Activated naive CD4-positive, alpha-beta T cell treated with anti-CD3 and anti-CD28 coated beads, Interleukin-2, amount 50 U/mL, for 16 hours (primary cell): ENCODE measurements at regions not wholly inside any gene's neighbourhood (a gene's known extent, or its start where the extent isn't known, plus 50 kb on each side); places are given as distances from the start of the nearest gene placed in this dataset.
"Not testable (repeated sequence)": the region's sequence is repeated elsewhere in the genome, so short reads cannot be mapped to it uniquely, and the experiment has no call there.

Experiments used
- DNase-seq: peaks from one replicate; pipeline ENCODE4 v3.0.0-alpha.2; 2020

DNA sequence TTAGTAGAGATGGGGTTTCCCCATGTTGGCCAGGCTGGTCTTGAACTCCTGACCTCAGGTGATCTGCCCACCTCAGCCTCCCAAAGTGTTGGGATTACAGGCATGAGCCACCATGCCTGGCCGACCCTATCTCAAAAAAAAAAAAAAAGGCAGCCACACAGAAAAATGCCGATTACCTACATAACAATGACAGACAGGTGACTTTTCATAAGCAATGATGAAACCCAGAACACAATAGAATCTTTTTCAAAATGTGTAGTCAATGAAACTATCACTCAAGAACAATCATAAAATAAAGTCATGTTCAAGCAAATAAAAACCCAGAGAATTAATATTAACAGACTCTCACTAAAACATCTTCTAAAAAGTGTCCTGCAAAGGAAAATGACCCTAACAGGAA lies 135.6 kb upstream of the MVB12B start:
- DNase-seq, result not testable (repeated sequence)

GRCh38 chr9:126198854-126199253 lies 127.8 kb upstream of the MVB12B start:
- DNase-seq, result no peak

- no peak for DNase-seq
These were observed 123.3 kb upstream of the MVB12B start for GRCh38 chr9:126203313-126203712.

DNA sequence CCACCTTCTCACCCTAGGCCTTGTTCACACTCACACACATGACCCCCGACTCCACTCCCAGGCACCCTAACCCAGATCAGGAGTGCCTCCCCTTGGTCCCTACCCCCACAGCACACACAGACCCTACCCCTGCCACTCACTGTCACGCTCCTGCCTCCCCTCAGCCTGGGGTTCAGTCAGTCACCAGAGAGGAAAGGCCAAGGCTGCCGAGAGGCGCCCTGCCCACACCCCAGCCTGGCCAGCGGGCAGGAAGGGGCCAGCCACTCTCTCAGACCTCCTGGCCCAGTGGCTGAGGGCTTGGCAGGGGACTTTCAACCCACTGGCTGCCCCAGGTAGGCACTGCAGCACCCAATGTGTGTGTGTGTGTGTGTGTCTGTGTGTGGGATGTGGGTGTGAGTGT lies 122.4 kb upstream of the MVB12B start:
- DNase-seq, result no peak

DNA sequence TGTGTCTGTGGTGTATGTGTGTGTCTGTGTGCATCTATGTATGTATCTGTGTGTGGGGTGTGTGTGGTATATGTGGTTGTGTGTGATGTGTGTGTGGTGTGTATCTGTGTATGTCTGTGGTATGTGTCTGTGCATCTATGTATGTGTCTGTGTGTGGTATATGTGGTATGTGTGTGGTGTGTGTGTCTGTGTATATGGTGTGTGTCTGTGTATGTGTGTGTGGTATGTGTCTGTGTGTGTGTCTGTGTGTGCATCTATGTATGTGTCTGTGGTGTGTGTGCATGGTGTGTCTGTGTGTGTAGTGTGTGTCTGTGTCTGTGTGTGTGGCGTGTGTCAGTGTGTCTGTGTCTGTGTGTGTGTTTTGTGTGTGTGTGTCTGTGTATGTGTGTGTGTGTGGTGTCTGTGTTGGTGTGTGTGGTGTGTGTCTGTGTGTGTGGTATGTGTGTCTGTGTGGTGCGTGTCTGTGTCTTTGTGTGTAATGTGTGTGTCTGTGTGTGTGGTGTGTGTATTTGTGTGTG lies 121.9 kb upstream of the MVB12B start:
- DNase-seq, result no peak

DNA sequence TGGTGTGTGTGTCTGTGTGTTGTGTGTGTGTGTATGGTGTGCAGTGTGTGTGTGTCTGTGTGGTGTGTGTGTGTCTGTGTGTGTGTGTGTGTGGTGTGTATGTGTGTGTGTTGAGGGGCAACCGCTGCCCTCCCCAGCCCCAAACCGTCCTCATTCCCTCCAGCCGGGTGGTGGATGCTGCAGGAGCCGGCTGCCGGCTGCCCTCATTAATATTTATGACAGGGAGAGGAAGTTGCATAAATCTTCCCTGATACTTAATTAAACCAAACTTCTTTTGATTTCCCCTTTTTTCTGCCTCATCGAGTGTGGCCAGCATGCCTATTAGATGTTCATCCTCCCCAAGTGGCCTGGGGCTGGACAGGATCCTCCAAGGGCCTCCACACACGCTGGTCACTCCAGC lies 121.4 kb upstream of the MVB12B start:
- no peak for DNase-seq

- DNase-seq, result no peak
These were observed 120.7 kb upstream of the MVB12B start for GRCh38 chr9:126205845-126206498.

DNA sequence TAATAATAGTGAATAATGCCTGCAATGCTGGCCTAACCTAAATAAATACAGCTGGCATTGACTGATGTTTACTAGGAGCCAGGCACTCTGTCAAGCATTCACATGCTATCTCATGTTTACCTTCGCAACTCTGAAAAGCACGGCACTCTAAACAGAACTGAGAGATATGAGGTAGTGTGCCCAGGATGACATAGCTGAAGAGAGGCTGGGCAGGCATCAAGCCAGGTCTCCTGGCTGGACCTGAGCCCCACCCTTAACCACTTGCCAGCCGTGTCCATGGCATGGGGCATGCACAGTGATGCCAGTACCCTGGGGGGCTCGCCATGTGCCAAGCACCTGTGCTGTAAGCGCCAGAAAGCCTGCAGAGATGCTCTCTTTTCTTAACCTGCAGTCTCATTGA lies 119.4 kb upstream of the MVB12B start:
- no peak for DNase-seq

DNA sequence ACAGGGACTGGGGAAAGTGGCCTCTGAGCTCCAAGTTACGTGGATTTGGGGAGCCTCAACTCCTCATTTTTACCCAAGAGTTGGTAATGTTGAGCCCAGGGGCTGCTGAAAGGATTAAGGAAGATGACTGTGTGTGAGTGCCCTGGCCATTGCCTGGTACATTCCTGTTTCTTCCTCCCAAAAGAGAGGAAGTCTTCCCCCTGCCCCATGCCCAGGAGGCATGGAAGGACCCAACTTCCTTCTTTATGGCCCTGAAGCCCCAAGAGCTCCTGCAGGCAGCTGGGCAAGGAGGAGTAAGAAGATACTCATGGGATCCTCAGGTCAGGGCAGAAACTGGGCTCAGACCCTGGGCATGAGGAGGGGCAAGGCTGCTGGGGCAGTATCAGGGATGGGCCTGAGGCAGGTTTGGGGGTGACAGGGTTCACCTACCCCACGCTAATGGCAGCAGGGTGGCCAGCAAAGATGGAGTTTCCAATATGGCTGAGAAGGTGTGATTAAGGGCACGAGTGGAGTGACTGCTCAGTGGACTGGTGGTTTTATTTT lies 118.3 kb upstream of the MVB12B start:
- DNase-seq, result no peak

DNA sequence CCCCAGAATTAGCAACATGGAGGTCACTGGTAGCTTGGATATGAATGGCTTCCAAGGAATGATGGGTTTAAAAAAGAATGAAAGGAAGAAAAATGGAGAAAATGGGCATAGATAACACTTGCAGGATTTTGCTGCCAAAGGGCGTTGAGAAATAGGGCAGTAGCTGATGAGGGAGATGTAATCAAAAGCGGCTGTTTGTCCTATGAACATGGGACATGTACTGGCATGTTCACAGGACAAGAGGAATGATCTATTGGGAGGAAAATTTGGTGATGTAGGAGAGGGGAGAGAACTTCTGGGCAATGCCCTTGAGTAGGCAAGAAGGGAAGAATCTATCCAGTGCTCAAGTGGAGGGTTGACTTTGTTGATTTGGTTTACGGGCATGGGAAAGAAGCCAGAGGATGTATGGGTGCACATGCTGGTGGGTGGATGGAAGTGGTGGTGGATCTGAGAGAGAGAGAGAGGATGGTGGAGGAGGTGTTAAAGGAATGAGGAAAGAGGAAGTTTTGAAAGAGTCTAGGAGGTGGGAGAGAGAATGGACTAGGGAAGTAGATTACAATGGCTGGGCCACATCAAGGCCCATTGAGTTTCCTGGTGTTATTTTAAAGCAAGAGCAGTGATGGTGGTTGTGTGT lies 115.1 kb upstream of the MVB12B start:
- no peak for DNase-seq

- DNase-seq, result no peak
These were observed 111.1 kb upstream of the MVB12B start for GRCh38 chr9:126215486-126215885.

GRCh38 chr9:126216826-126217225 lies 109.8 kb upstream of the MVB12B start:
- no peak for DNase-seq

- DNase-seq, result no peak
These were observed 109.4 kb upstream of the MVB12B start for GRCh38 chr9:126217250-126217653.

- DNase-seq, result no peak
These were observed 108.8 kb upstream of the MVB12B start for GRCh38 chr9:126217797-126218196.

DNA sequence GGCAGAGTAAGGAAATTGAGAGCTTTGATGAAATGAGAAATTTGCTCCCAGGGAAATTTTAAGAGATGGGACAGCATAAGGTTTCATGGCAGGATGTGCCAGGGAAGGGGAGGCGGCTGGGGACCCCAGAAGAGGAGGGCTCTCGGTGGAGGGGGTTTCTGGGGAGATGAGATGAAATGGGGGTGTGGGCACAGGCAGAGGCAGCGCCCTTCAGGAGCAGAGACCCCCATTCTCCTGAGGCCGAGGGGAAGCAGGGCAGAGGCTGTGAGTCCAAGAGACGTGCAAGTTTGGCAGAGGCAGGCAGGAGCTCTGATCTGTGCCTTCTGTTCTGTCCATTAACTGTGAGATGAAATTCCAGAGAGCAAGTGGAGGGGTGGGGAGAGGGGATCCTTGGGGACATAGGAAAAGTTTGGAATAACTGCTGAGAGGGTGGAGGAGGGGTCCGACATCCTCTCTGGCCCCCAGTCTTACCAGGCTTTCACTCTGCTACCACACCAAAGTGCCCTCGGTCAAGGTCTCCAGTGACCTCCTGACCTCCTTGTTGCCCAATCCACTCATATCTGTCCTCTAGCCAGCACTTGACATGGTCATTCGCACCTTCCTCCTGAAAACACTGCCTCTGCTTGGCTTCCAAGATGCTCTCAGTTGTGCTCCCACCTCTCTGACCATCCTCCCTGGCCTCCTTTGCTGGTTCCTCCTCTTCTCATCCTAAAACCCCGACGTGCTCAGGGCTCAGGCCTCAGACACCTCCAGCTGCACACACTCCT lies 108.1 kb upstream of the MVB12B start:
- DNase-seq, result no peak

GRCh38 chr9:126219166-126219565 lies 107.5 kb upstream of the MVB12B start:
- no peak for DNase-seq

DNA sequence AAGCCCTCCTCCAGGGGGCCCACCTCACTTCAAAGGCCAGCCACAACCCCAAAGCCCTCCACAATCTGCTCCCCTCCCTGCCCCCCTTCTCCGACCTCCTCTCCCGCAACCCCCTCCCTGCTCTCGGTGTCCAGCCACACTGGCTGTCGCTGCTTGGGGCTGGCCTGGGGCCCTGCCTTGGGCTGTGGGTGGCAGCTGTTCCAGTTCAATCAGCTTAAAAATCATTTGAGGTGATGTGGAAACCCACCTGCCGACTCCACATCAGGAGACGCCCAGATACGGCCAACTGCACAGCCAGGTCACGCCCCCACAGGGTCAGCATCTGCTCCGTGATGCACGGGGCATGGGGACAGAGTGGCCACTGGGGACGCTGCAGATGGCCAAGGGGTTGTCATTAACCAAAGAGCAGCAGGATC lies 107.0 kb upstream of the MVB12B start:
- DNase-seq, result no peak

DNA sequence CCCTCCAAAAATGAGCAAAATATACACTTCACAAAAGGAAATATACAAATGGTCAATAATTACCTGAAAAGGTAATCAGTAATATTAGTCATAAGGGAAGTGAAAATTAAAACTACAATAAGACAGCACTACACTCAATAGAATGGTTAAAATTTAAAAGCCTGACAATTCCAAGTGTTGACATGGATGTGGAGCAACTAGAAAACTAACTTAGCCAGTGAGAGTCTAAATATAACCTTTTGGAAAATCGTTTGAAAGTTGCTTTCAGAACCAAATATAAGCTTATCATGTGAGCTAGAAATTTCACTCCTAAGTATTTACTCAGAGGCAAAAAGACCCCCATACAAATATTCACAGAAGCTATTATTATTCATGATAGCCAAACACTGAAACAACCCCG lies 105.1 kb upstream of the MVB12B start:
- no peak for DNase-seq

- no peak for DNase-seq
These were observed 104.2 kb upstream of the MVB12B start for GRCh38 chr9:126222363-126222834.

DNA sequence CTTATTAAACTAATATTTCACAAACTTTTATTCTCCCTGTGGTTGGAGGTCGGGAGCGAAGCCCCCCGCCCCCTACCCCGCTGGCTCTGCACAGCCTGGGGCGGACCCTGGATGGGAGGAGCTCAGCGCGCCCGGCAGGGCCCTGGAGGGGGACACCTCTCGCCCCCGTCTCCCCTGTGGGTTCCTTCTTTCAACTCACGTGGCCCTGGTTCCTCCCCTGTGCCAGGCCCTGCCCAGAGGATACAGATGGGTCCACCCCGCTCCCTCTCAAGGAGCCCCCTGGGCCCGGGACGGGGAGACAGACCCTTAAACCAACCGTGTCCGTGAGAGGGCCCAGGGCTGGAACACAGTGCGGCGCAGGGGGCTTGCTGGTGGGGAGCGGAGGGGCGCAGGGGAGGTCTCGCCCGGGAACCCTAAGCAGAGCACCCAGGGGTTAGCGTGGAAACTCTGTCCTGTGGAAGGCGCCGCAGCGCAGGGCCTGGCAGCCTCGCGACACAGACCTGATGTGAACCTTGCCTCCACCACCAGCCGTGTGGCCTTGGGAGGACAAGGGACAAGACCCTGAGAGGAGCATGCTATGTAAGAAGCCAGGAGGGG lies 103.7 kb upstream of the MVB12B start:
- DNase-seq, result no peak

GRCh38 chr9:126223798-126224531 lies 102.7 kb upstream of the MVB12B start:
- DNase-seq, result no peak
